ENCODE measurements at regions not wholly inside any gene's neighbourhood (a gene's known extent, or its start where the extent isn't known, plus 50 kb on each side); places are given as distances from the start of the nearest gene placed in this dataset.

GRCh38 chr6:49341869-49342268 lies 121.2 kb downstream of the MMUT start:
- H3K4me1 ChIP-seq (ENCODE audit: insufficient read depth, low read length), result no peaks in the 10 kb centered on the region
- no peak overlapping the region for H2AFZ ChIP-seq (ENCODE audit: low read length)
- no peak for DNase-seq (ENCODE audit: insufficient read length, low spot score, missing footprints)
- no peaks in the 10 kb centered on the region for H3K27me3 ChIP-seq (ENCODE audit: insufficient read depth, low read length)
- H3K36me3 ChIP-seq (ENCODE audit: insufficient read depth, low read length), result no peaks in the 10 kb centered on the region
- H4K20me1 ChIP-seq (ENCODE audit: insufficient read depth, low read length), result no peaks in the 10 kb centered on the region
- no peaks in the 10 kb centered on the region for H3K79me2 ChIP-seq (ENCODE audit: insufficient read depth, low read length)
- no peak overlapping the region for H3K4me3 ChIP-seq (ENCODE audit: insufficient read depth, low read length)
- H3K27ac ChIP-seq (ENCODE audit: low read depth, low read length), result no peak overlapping the region
- H3K4me2 ChIP-seq (ENCODE audit: insufficient read depth, low read length), result no peak overlapping the region
- H3K9me3 ChIP-seq (ENCODE audit: low read depth, low read length), result no peaks in the 10 kb centered on the region
- no peak for TF ChIP-seq CTCF (IDR thresholded peaks at IDR 0.05; ENCODE audit: extremely low read depth, low read depth, low read length)

GRCh38 chr6:49339096-49339495 lies 124.0 kb downstream of the MMUT start:
- no peaks in the 10 kb centered on the region for H3K79me2 ChIP-seq (ENCODE audit: insufficient read depth, low read length)
- no peak for TF ChIP-seq CTCF (IDR thresholded peaks at IDR 0.05; ENCODE audit: extremely low read depth, low read depth, low read length)

GRCh38 chr6:49336514-49337131 lies 126.4 kb downstream of the MMUT start:
- DNase-seq (ENCODE audit: insufficient read length, low spot score, missing footprints), result no peak
- H3K27me3 ChIP-seq (ENCODE audit: insufficient read depth, low read length), result no peaks in the 10 kb centered on the region
- no peak overlapping the region for H3K4me2 ChIP-seq (ENCODE audit: insufficient read depth, low read length)
- no peak overlapping the region for H3K4me3 ChIP-seq (ENCODE audit: insufficient read depth, low read length)
- no peaks in the 10 kb centered on the region for H3K4me1 ChIP-seq (ENCODE audit: insufficient read depth, low read length)
- H3K27ac ChIP-seq (ENCODE audit: low read depth, low read length), result no peak overlapping the region
- no peak overlapping the region for H2AFZ ChIP-seq (ENCODE audit: low read length)
- H3K9me3 ChIP-seq (ENCODE audit: low read depth, low read length), result no peaks in the 10 kb centered on the region
- H3K36me3 ChIP-seq (ENCODE audit: insufficient read depth, low read length), result no peaks in the 10 kb centered on the region
- no peaks in the 10 kb centered on the region for H3K79me2 ChIP-seq (ENCODE audit: insufficient read depth, low read length)
- no peaks in the 10 kb centered on the region for H4K20me1 ChIP-seq (ENCODE audit: insufficient read depth, low read length)
- TF ChIP-seq CTCF (IDR thresholded peaks at IDR 0.05; ENCODE audit: extremely low read depth, low read depth, low read length), result no peak

More at GRCh38 chr6:49339096-49339495, 124.0 kb downstream of the MMUT start:
- Histone ChIP-seq H3K27me3 (ENCODE audit: insufficient read depth, low read length) (no peaks in the 10 kb centered on the region), H3K4me2 (ENCODE audit: insufficient read depth, low read length) (no peak overlapping the region), H3K27ac (ENCODE audit: low read depth, low read length) (no peak overlapping the region), H4K20me1 (ENCODE audit: insufficient read depth, low read length) (no peaks in the 10 kb centered on the region), H2AFZ (ENCODE audit: low read length) (no peak overlapping the region), H3K9me3 (ENCODE audit: low read depth, low read length) (no peaks in the 10 kb centered on the region), H3K4me1 (ENCODE audit: insufficient read depth, low read length) (no peaks in the 10 kb centered on the region), H3K36me3 (ENCODE audit: insufficient read depth, low read length) (no peaks in the 10 kb centered on the region), H3K4me3 (ENCODE audit: insufficient read depth, low read length) (no peak overlapping the region)
- no peak for DNase-seq (ENCODE audit: insufficient read length, low spot score, missing footprints)

- Histone ChIP-seq H3K79me2 (ENCODE audit: insufficient read depth, low read length) (no peaks in the 10 kb centered on the region), H3K9me3 (ENCODE audit: low read depth, low read length) (no peaks in the 10 kb centered on the region), H3K4me3 (ENCODE audit: insufficient read depth, low read length) (no peak overlapping the region), H3K4me2 (ENCODE audit: insufficient read depth, low read length) (no peak overlapping the region), H3K36me3 (ENCODE audit: insufficient read depth, low read length) (no peaks in the 10 kb centered on the region), H2AFZ (ENCODE audit: low read length) (no peak overlapping the region), H3K27me3 (ENCODE audit: insufficient read depth, low read length) (no peaks in the 10 kb centered on the region), H3K4me1 (ENCODE audit: insufficient read depth, low read length) (no peaks in the 10 kb centered on the region), H4K20me1 (ENCODE audit: insufficient read depth, low read length) (no peaks in the 10 kb centered on the region), H3K27ac (ENCODE audit: low read depth, low read length) (no peak overlapping the region)
- DNase-seq (ENCODE audit: insufficient read length, low spot score, missing footprints), result no peak
- TF ChIP-seq CTCF (IDR thresholded peaks at IDR 0.05; ENCODE audit: extremely low read depth, low read depth, low read length), result no peak
Measured at GRCh38 chr6:49333345-49334125, 129.5 kb downstream of the MMUT start.

Data from osteoblast (primary cell).